ENCODE measurements at regions not wholly inside any gene's neighbourhood (a gene's known extent, or its start where the extent isn't known, plus 50 kb on each side); places are given as distances from the start of the nearest gene placed in this dataset.

GRCh38 chr3:182710557-182711157 is 82.6 kb upstream of the ATP11B start:
- no peak for DNase-seq

- DNase-seq = no peak
Observed at GRCh38 chr3:182711261-182711683, 82.0 kb upstream of the ATP11B start.

GRCh38 chr3:182711853-182712252 is 81.5 kb upstream of the ATP11B start:
- DNase-seq = no peak

- DNase-seq = no peak
Observed at GRCh38 chr3:182713111-182713510, 80.2 kb upstream of the ATP11B start.

GRCh38 chr3:182713743-182714517 is 79.4 kb upstream of the ATP11B start:
- DNase-seq = no peak

GRCh38 chr3:182715006-182715405 is 78.3 kb upstream of the ATP11B start:
- DNase-seq = no peak

GRCh38 chr3:182716114-182716688 is 77.1 kb upstream of the ATP11B start:
- DNase-seq = no peak

GRCh38 chr3:182717216-182717615 is 76.1 kb upstream of the ATP11B start:
- no peak for DNase-seq

GRCh38 chr3:182722907-182723306 is 70.4 kb upstream of the ATP11B start:
- no peak for DNase-seq

- no peak for DNase-seq
Observed at GRCh38 chr3:182723596-182723995, 69.7 kb upstream of the ATP11B start.

- no peak for DNase-seq
Observed at GRCh38 chr3:182725372-182726251, 67.7 kb upstream of the ATP11B start.

GRCh38 chr3:182726258-182727142 is 66.8 kb upstream of the ATP11B start:
- no peak for DNase-seq

GRCh38 chr3:182728238-182728637 is 65.1 kb upstream of the ATP11B start:
- DNase-seq = no peak

GRCh38 chr3:182729903-182730674 is 63.2 kb upstream of the ATP11B start:
- DNase-seq = no peak

- DNase-seq = no peak
Observed at GRCh38 chr3:182730675-182731042, 62.6 kb upstream of the ATP11B start.

GRCh38 chr3:182731764-182732163 is 61.5 kb upstream of the ATP11B start:
- no peak for DNase-seq

GRCh38 chr3:182732232-182733015 is 60.9 kb upstream of the ATP11B start:
- DNase-seq = no peak

- no peak for DNase-seq
Observed at GRCh38 chr3:182735672-182736071, 57.6 kb upstream of the ATP11B start.

- no peak for DNase-seq
Observed at GRCh38 chr3:182737825-182738224, 55.5 kb upstream of the ATP11B start.

- DNase-seq = no peak
Observed at GRCh38 chr3:182738583-182739411, 54.5 kb upstream of the ATP11B start.
